Duodenal mucosa (tissue), 2 donors: ENCODE measurements at regions not wholly inside any gene's neighbourhood (a gene's known extent, or its start where the extent isn't known, plus 50 kb on each side); places are given as distances from the start of the nearest gene placed in this dataset.

ENCODE experiments used
- H3K27ac ChIP-seq: one replicate; pipeline ENCODE4 v1.7.0; 2013; ENCODE audit warnings: low read depth, low read length
- H3K27me3 ChIP-seq, 2 donors: one replicate each; pipeline ENCODE4 v1.7.0; 2013; ENCODE audit warnings: low read length in 2 of 2, control low read depth in 1 of 2; ENCODE audit not compliant: insufficient read depth in 2 of 2, control insufficient read depth in 1 of 2
- H3K36me3 ChIP-seq, 2 donors: one replicate each; pipeline ENCODE4 v1.7.0; 2013; ENCODE audit warnings: low read length in 2 of 2, control low read depth in 1 of 2; ENCODE audit not compliant: insufficient read depth in 2 of 2, control insufficient read depth in 1 of 2
- H3K4me1 ChIP-seq, 2 donors: one replicate each; pipeline ENCODE4 v1.7.0; 2013; ENCODE audit warnings: low read length in 2 of 2, control low read depth in 1 of 2; ENCODE audit not compliant: insufficient read depth in 2 of 2, control insufficient read depth in 1 of 2
- H3K4me3 ChIP-seq, 2 donors: one replicate each; pipeline ENCODE4 v1.7.0; 2013; ENCODE audit warnings: low read length in 2 of 2, low read depth in 1 of 2
- H3K9ac ChIP-seq, 2 donors: one replicate each; pipeline ENCODE4 v1.7.0; 2013; ENCODE audit warnings: low read length in 2 of 2, low read depth in 1 of 2
- H3K9me3 ChIP-seq, 2 donors: one replicate each; pipeline ENCODE4 v1.7.0; 2013; ENCODE audit warnings: low read length in 2 of 2, control low read depth in 1 of 2; ENCODE audit not compliant: control insufficient read depth in 1 of 2

GRCh38 chr4:128512767-128513322 lies 225.2 kb upstream of the PGRMC2 start:
- no peak overlapping the region for H3K4me3 ChIP-seq

GRCh38 chr4:128512161-128512560 lies 224.5 kb upstream of the PGRMC2 start:
- Histone ChIP-seq H3K27me3 (no peaks in the 10 kb centered on the region), H3K4me1 (peaks cover 2 to 3% of the 10 kb centered on the region in 2 donors), H3K27ac (no peak overlapping the region), H3K4me3 (no peak overlapping the region), H3K9ac (no peak overlapping the region), H3K9me3 (no peaks in the 10 kb centered on the region), H3K36me3 (no peaks in the 10 kb centered on the region)

More at GRCh38 chr4:128512767-128513322, 225.2 kb upstream of the PGRMC2 start:
- Histone ChIP-seq H3K4me1 (peaks cover 9 to 10% of the 10 kb centered on the region in 2 donors), H3K9me3 (no peaks in the 10 kb centered on the region), H3K9ac (no peak overlapping the region), H3K36me3 (no peaks in the 10 kb centered on the region), H3K27ac (no peak overlapping the region), H3K27me3 (no peaks in the 10 kb centered on the region)

GRCh38 chr4:128510850-128511249 lies 223.2 kb upstream of the PGRMC2 start:
- Histone ChIP-seq H3K4me1 (no peaks in the 10 kb centered on the region), H3K9me3 (no peaks in the 10 kb centered on the region), H3K27me3 (no peaks in the 10 kb centered on the region), H3K9ac (no peak overlapping the region), H3K4me3 (no peak overlapping the region), H3K27ac (no peak overlapping the region), H3K36me3 (no peaks in the 10 kb centered on the region)

- Histone ChIP-seq H3K9ac (no peak overlapping the region), H3K9me3 (peaks cover 0 to 5% of the 10 kb centered on the region in 2 donors), H3K4me3 (no peak overlapping the region), H3K27me3 (no peaks in the 10 kb centered on the region), H3K27ac (no peak overlapping the region), H3K36me3 (no peaks in the 10 kb centered on the region), H3K4me1 (peaks cover 0 to 4% of the 10 kb centered on the region in 2 donors)
Measured at GRCh38 chr4:128502818-128503527, 215.4 kb upstream of the PGRMC2 start.

GRCh38 chr4:128501239-128501638 lies 213.6 kb upstream of the PGRMC2 start:
- H3K9me3 ChIP-seq, result peaks cover 0 to 5% of the 10 kb centered on the region in 2 donors
- no peak overlapping the region for H3K9ac ChIP-seq
- peaks cover 0 to 4% of the 10 kb centered on the region in 2 donors for H3K4me1 ChIP-seq
- no peak overlapping the region for H3K27ac ChIP-seq
- no peak overlapping the region for H3K4me3 ChIP-seq
- no peaks in the 10 kb centered on the region for H3K27me3 ChIP-seq
- no peaks in the 10 kb centered on the region for H3K36me3 ChIP-seq

- Histone ChIP-seq H3K27me3 (no peaks in the 10 kb centered on the region), H3K4me1 (peaks cover 0 to 9% of the 10 kb centered on the region in 2 donors), H3K9me3 (no peaks in the 10 kb centered on the region), H3K9ac (no peak overlapping the region), H3K4me3 (no peak overlapping the region), H3K36me3 (no peaks in the 10 kb centered on the region), H3K27ac (no peak overlapping the region)
Measured at GRCh38 chr4:128488055-128488705, 200.6 kb upstream of the PGRMC2 start.

GRCh38 chr4:128484896-128485295 lies 197.3 kb upstream of the PGRMC2 start:
- Histone ChIP-seq H3K36me3 (no peaks in the 10 kb centered on the region), H3K4me1 (peaks cover 0 to 9% of the 10 kb centered on the region in 2 donors), H3K27ac (no peak overlapping the region), H3K4me3 (no peak overlapping the region), H3K9me3 (no peaks in the 10 kb centered on the region), H3K27me3 (no peaks in the 10 kb centered on the region), H3K9ac (no peak overlapping the region)

- no peak overlapping the region for H3K27ac ChIP-seq
- H3K27me3 ChIP-seq, result no peaks in the 10 kb centered on the region
- peaks cover 0 to 8% of the 10 kb centered on the region in 2 donors for H3K4me1 ChIP-seq
- no peaks in the 10 kb centered on the region for H3K9me3 ChIP-seq
- no peak overlapping the region for H3K9ac ChIP-seq
- H3K36me3 ChIP-seq, result no peaks in the 10 kb centered on the region
- no peak overlapping the region for H3K4me3 ChIP-seq
Measured at GRCh38 chr4:128483816-128484215, 196.2 kb upstream of the PGRMC2 start.

- Histone ChIP-seq H3K9ac (no peak overlapping the region), H3K27me3 (no peaks in the 10 kb centered on the region), H3K9me3 (no peaks in the 10 kb centered on the region), H3K4me1 (peaks cover 0 to 2% of the 10 kb centered on the region in 2 donors), H3K36me3 (no peaks in the 10 kb centered on the region), H3K27ac (no peak overlapping the region), H3K4me3 (no peak overlapping the region)
Measured at GRCh38 chr4:128483041-128483440, 195.4 kb upstream of the PGRMC2 start.

- Histone ChIP-seq H3K36me3 (no peaks in the 10 kb centered on the region), H3K27me3 (no peaks in the 10 kb centered on the region), H3K9ac (no peak overlapping the region), H3K4me1 (no peaks in the 10 kb centered on the region), H3K27ac (no peak overlapping the region), H3K9me3 (no peaks in the 10 kb centered on the region), H3K4me3 (no peak overlapping the region)
Measured at GRCh38 chr4:128481752-128482480, 194.3 kb upstream of the PGRMC2 start.
